HFFc6 (cell line): ENCODE measurements at regions not wholly inside any gene's neighbourhood (a gene's known extent, or its start where the extent isn't known, plus 50 kb on each side); places are given as distances from the start of the nearest gene placed in this dataset.

ENCODE experiments used
- DNase-seq: peaks from one replicate; pipeline ENCODE4 v3.0.0-alpha.2; 2018
- H3K27ac Mint-ChIP-seq: 2 replicates; pipeline ENCODE4 v1.8.0; 2020; ENCODE audit warnings: mild to moderate bottlenecking, mixed read lengths
- H3K27me3 Mint-ChIP-seq: 2 replicates; pipeline ENCODE4 v1.8.0; 2021; ENCODE audit warnings: mild to moderate bottlenecking, moderate library complexity, mixed read lengths; ENCODE audit not compliant: insufficient read depth
- H3K36me3 Mint-ChIP-seq: 2 replicates; pipeline ENCODE4 v1.8.0; 2021; ENCODE audit warnings: low read depth, mixed read lengths
- H3K4me1 Mint-ChIP-seq: 2 replicates; pipeline ENCODE4 v1.8.0; 2020; ENCODE audit warnings: low read depth, mixed read lengths
- H3K4me3 Mint-ChIP-seq: 2 replicates; pipeline ENCODE4 v1.8.0; 2020; ENCODE audit warnings: mild to moderate bottlenecking, moderate library complexity, mixed read lengths
- H3K9me3 Mint-ChIP-seq: 2 replicates; pipeline ENCODE4 v1.8.0; 2020; ENCODE audit warnings: mild to moderate bottlenecking, mixed read lengths
- CTCF ChIP-seq: fragments of 200-600 bp; sonication (generic); IDR thresholded peaks from 2 replicates; pipeline ENCODE4 v1.5.0; 2021; ENCODE audit warnings: antibody characterized with exemption, mild to moderate bottlenecking

GRCh38 chr1:38667626-38668025, 191.9 kb downstream of the RRAGC start:
- H3K4me1 Mint-ChIP-seq = no peaks in the 10 kb centered on the region
- H3K27me3 Mint-ChIP-seq = no peaks in the 10 kb centered on the region; the same call in 1 of the 2 replicates
- H3K4me3 Mint-ChIP-seq = no peak overlapping the region
- peaks cover 22% of the 10 kb centered on the region for H3K9me3 Mint-ChIP-seq
- no peak for DNase-seq
- H3K27ac Mint-ChIP-seq = no peak overlapping the region
- TF ChIP-seq CTCF = no peak
- H3K36me3 Mint-ChIP-seq = 0 out of 2 replicates have a peak, but pooled peaks cover 4% of the 10 kb centered on the region

- H3K4me1 Mint-ChIP-seq = no peaks in the 10 kb centered on the region
- no peak for TF ChIP-seq CTCF
- H3K4me3 Mint-ChIP-seq = no peak overlapping the region
- DNase-seq = no peak
- H3K36me3 Mint-ChIP-seq = peaks cover 8% of the 10 kb centered on the region; the same call in 1 of the 2 replicates
- peaks cover 45% of the 10 kb centered on the region for H3K9me3 Mint-ChIP-seq
- no peaks in the 10 kb centered on the region; the same call in none of the 2 replicates for H3K27me3 Mint-ChIP-seq
- no peak overlapping the region for H3K27ac Mint-ChIP-seq
These were observed 197.4 kb downstream of the RRAGC start for GRCh38 chr1:38662126-38662525.

- DNase-seq = no peak
- Mint-ChIP-seq H3K27me3 (no peaks in the 10 kb centered on the region; the same call in none of the 2 replicates), H3K36me3 (peaks cover 4% of the 10 kb centered on the region; the same call in 1 of the 2 replicates), H3K4me3 (no peak overlapping the region), H3K27ac (no peak overlapping the region), H3K4me1 (no peaks in the 10 kb centered on the region), H3K9me3 (peaks cover 49% of the 10 kb centered on the region)
- TF ChIP-seq CTCF = no peak
These were observed 200.7 kb downstream of the RRAGC start for GRCh38 chr1:38658883-38659282.

GRCh38 chr1:38657873-38658272, 201.7 kb downstream of the RRAGC start:
- Mint-ChIP-seq H3K4me1 (no peaks in the 10 kb centered on the region), H3K27ac (no peak overlapping the region), H3K36me3 (peaks cover 4% of the 10 kb centered on the region; the same call in 1 of the 2 replicates), H3K9me3 (peaks cover 45% of the 10 kb centered on the region), H3K27me3 (no peaks in the 10 kb centered on the region; the same call in none of the 2 replicates), H3K4me3 (no peak overlapping the region)
- TF ChIP-seq CTCF = no peak
- DNase-seq = no peak

- Mint-ChIP-seq H3K4me1 (no peaks in the 10 kb centered on the region), H3K36me3 (peaks cover 4% of the 10 kb centered on the region; the same call in 1 of the 2 replicates), H3K27ac (no peak overlapping the region), H3K4me3 (no peak overlapping the region), H3K9me3 (peaks cover 45% of the 10 kb centered on the region), H3K27me3 (no peaks in the 10 kb centered on the region; the same call in 1 of the 2 replicates)
- DNase-seq = no peak
- no peak for TF ChIP-seq CTCF
These were observed 202.2 kb downstream of the RRAGC start for GRCh38 chr1:38657207-38657840.
